HG03064 (cell line): ENCODE measurements at regions not wholly inside any gene's neighbourhood (a gene's known extent, or its start where the extent isn't known, plus 50 kb on each side); places are given as distances from the start of the nearest gene placed in this dataset.

Source experiments
- ATAC-seq: cut with Tn5 transposase; IDR thresholded peaks from one replicate; pipeline ENCODE4 v1.9.1; 2021; ENCODE audit warnings: low read depth; ENCODE audit not compliant: unreplicated experiment

- ATAC-seq: no peak
Observed at GRCh38 chr11:93958991-93959390, 62.2 kb upstream of the HEPHL1 start.

DNA sequence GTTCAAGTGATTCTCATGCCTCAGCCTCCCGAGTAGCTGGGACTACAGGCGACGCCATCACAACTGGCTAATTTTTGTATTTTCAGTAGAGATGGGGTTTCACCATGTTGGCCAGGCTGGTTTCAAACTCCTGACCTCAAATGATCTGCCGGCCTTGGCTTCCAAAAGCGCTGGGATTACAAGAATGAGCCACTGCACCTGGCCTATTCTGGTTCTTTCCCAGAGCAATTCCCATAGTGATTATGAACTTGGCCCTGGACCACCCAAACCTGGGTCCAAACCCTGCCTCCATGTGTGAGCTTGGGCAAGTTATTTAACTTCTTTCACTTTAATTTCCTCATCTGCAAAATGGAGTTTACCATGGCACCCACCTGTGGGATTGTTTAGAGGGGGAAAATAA lies 61.5 kb upstream of the HEPHL1 start:
- ATAC-seq: no peak

GRCh38 chr11:93963072-93963471 lies 58.1 kb upstream of the HEPHL1 start:
- ATAC-seq: no peak

DNA sequence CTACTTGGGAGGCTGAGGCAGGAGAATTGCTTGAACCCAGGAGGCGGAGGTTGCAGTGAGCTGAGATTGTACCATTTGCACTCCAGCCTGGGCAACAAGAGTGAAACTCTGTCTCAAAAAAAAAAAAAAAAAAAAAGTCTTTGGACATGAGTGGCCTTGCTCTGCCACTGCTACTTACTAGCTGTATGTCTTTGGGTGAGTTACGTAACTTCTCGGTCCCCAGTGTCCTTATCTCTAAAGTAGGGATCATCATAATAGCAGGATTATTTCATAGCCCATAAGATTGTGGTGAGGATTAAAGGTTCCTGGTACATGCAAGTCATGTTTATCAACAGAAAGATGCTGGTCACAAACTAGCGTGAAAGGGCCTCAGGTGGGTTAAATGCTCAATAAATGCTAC lies 53.9 kb upstream of the HEPHL1 start:
- ATAC-seq: no peak

DNA sequence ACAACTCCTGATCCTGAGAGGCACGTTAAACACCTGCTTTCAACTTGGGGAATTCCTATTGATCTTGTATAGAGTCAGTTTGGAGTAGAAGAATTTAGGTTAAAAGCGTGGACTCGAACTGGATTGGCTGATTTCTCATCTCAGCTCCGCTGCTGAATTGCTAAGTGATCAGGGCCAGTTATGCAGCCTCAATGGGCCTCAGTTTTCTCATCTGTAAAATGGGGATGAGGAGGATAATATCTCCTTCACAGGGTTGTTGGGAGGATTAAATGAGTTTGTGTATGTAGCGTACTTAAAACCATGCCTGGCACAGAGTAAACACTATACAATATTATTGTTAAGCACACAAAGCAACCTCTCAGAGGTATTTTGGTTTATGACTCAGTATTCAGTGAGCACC lies 53.2 kb upstream of the HEPHL1 start:
- no peak for ATAC-seq

DNA sequence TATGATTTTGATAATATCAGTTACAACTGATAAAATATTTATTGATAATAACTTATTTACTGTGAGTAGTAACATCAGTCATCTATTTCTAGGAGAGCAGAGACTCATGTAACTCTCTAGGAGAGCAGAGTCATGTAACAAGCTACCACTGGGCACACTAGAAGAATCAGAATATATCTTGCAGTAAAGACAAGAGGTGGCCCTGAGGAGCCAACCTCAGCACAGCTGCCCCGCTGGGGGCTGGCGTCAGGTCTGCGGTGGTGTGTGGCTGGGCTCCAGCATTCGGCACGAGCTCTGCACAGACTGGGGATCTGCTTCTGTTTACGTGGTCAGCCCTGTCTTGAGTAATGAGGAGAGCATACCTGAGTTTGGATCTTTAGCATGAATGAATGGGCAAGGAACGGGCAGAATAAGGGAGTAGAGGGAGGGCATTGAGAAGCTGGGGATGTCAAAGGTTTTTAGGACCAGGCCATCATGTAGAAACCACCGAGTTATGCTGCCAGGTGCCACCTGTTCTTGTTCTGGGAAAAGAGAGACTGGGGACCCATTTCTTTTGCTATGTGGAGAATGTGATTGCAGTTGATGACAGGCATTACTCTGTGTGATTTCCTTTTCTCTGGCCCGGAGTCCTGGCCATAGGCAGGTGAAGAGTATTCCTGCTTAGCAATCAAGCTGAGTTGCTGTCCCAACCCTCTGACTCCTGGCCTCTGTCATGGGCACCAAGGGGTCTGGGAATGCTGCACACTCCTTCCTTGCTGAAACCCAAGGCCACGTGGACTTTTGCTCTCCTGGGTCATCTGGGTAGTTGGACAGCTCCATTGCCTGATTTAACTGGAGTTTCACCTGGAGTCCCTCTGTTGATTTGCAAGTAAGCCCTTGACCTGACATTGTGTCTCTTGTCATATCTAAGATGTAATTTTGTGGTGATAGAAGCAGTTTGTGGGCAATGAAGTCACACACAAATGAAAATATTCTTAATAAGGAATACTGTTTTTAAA lies 50.9 kb upstream of the HEPHL1 start:
- ATAC-seq: no peak
